Osteocyte (in vitro differentiated cells): ENCODE measurements at regions not wholly inside any gene's neighbourhood (a gene's known extent, or its start where the extent isn't known, plus 50 kb on each side); places are given as distances from the start of the nearest gene placed in this dataset.

Source experiments
- DNase-seq: peaks from one replicate; pipeline ENCODE4 v3.0.0; 2021; ENCODE audit warnings: mixed read lengths; ENCODE audit not compliant: unreplicated experiment; ENCODE audit errors: extremely low spot score
- H3K27ac Mint-ChIP-seq: one replicate; pipeline ENCODE4 v1.8.0; 2021; ENCODE audit warnings: mild to moderate bottlenecking, mixed read lengths; ENCODE audit not compliant: unreplicated experiment
- H3K27me3 Mint-ChIP-seq: one replicate; pipeline ENCODE4 v1.8.0; 2021; ENCODE audit warnings: mixed read lengths; ENCODE audit not compliant: unreplicated experiment
- H3K36me3 Mint-ChIP-seq: one replicate; pipeline ENCODE4 v1.8.0; 2021; ENCODE audit warnings: mixed read lengths; ENCODE audit not compliant: unreplicated experiment
- H3K4me1 Mint-ChIP-seq: one replicate; pipeline ENCODE4 v1.8.0; 2021; ENCODE audit warnings: mixed read lengths; ENCODE audit not compliant: unreplicated experiment
- H3K4me3 Mint-ChIP-seq: one replicate; pipeline ENCODE4 v1.8.0; 2021; ENCODE audit warnings: mild to moderate bottlenecking, moderate library complexity, mixed read lengths; ENCODE audit not compliant: unreplicated experiment
- H3K9me3 Mint-ChIP-seq: one replicate; pipeline ENCODE4 v1.8.0; 2021; ENCODE audit warnings: mixed read lengths; ENCODE audit not compliant: unreplicated experiment
- CTCF ChIP-seq: fragments of 200-600 bp; sonication (generic); IDR thresholded peaks from 2 replicates; pipeline ENCODE4 v1.5.0; 2021; ENCODE audit warnings: antibody characterized with exemption, mild to moderate bottlenecking, moderate library complexity

DNA sequence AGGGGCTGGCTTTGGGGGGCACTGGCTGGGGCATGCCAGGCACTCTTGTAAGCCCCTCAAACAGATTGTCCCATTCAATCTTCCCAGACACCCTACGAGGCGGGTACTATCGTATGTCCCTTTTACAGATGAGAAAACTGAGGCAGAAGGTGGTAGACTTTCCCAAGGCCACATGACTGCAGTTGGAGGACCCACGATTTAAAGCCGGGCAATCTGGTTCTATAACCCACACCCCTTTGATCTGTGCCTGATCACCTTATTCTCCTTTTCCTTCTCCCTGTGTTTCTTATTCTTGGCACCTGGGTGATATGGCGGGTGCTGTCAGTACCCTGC is 146.3 kb upstream of the IRX3 start:
- no peak for TF ChIP-seq CTCF
- DNase-seq: no peak
- Mint-ChIP-seq H3K27me3 (peaks cover 20% of the 10 kb centered on the region), H3K4me3 (no peak overlapping the region), H3K27ac (no peak overlapping the region), H3K4me1 (peaks cover 22% of the 10 kb centered on the region), H3K36me3 (peaks cover 2% of the 10 kb centered on the region), H3K9me3 (peaks cover 5% of the 10 kb centered on the region)

- Mint-ChIP-seq H3K4me1 (peaks cover 22% of the 10 kb centered on the region), H3K27me3 (peaks cover 15% of the 10 kb centered on the region), H3K36me3 (peaks cover 2% of the 10 kb centered on the region), H3K4me3 (no peak overlapping the region), H3K27ac (no peak overlapping the region), H3K9me3 (peaks cover 5% of the 10 kb centered on the region)
- DNase-seq: no peak
- TF ChIP-seq CTCF: no peak
These were observed 145.7 kb upstream of the IRX3 start for GRCh38 chr16:54431997-54432896.

DNA sequence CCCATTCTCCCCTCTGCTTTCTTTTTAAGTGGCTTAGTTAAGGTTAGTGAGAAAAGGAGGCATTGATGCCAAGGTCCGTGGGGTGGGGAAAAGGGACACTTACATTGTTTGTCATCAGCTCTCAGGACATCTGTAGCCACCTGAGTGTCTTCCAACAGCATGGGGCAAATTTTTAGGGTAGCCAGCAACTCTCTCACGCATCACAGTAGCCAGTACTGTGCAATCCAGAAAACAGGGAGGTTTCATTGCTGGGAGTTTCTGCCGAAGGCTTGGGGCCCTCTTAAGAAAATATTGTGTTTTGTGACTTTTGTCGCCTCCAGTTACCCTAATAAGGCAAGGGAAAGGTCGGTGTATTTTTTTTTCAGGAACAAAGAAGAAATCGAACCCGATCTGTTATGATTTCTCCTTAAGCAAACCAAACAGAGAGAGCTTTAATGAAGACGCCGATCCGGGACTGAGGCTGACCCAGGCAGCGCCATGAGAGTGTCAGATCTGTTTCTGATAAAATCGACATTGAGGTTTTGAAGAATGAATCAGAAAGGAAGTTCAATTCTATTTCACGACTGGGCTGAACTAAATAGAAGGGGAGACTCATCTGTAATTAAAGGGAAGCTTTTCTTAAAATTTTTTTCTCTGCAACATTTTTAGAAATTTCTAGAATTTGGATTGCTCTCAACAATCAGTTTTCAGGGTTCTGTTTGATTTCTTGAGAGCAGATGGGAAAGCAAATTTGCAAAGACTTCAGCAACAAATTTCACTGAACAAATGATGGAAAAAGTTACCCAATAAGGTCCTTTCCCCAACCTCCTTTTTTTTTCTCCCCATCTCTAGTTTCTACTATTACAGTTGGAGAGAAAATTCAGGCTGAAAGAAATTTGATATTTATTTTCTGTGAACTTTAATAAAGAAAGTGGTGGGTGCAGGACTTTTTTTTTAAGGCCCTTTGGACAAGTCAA is 144.7 kb upstream of the IRX3 start:
- H3K4me1 Mint-ChIP-seq: peaks cover 22% of the 10 kb centered on the region
- peak overlapping the region; percentile 66 for H3K27ac Mint-ChIP-seq
- peak overlapping the region; percentile 43 for H3K4me3 Mint-ChIP-seq
- no peak for TF ChIP-seq CTCF
- peaks cover 2% of the 10 kb centered on the region for H3K36me3 Mint-ChIP-seq
- no peak for DNase-seq
- H3K9me3 Mint-ChIP-seq: peaks cover 5% of the 10 kb centered on the region
- peaks cover 17% of the 10 kb centered on the region for H3K27me3 Mint-ChIP-seq

DNA sequence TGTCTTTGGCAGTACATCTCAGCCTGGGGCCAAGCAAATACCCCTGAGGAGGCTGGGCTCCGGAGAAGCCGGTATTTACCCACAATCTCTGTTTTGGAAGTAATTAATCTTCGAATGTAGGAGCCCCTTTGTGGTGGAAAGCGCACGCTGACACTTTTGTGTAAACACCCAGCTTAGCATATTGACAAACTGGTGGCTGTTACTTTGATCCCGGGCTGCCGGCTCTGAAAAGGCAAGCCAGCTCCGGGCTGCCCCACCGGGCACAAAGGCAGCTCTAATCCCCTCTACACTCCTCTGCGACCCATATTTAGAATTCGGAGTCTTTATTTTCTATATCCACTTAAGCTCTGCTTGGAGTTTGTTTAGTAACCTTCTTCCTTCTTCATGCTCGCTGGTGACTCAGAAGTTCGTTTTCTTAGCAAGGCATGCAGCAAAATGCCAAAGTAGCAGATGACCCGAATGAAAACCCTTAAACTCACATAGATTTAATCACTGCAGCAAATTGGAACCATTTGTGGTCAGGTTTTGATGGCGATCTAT is 144.0 kb upstream of the IRX3 start:
- Mint-ChIP-seq H3K27ac (peak overlapping the region; percentile 66), H3K4me3 (peak overlapping the region; percentile 43), H3K36me3 (peaks cover 2% of the 10 kb centered on the region), H3K4me1 (peaks cover 22% of the 10 kb centered on the region), H3K9me3 (peaks cover 5% of the 10 kb centered on the region), H3K27me3 (peaks cover 20% of the 10 kb centered on the region)
- no peak for TF ChIP-seq CTCF
- no peak for DNase-seq
